NCI-H128 (cell line): ENCODE measurements at regions not wholly inside any gene's neighbourhood (a gene's known extent, or its start where the extent isn't known, plus 50 kb on each side); places are given as distances from the start of the nearest gene placed in this dataset.
"Not testable (repeated sequence)": the region's sequence is repeated elsewhere in the genome, so short reads cannot be mapped to it uniquely, and the experiment has no call there.

Experiments used
- DNase-seq: peaks from one replicate; lab custom pipeline; 2025; ENCODE audit not compliant: unreplicated experiment; lab: John Stamatoyannopoulos, UW

- no peak for DNase-seq
Observed at GRCh38 chr18:51448949-51449348, 251.5 kb upstream of the MEX3C start.

GRCh38 chr18:51453594-51453993 lies 256.1 kb upstream of the MEX3C start:
- no peak for DNase-seq

- DNase-seq: no peak
Observed at GRCh38 chr18:51458861-51459260, 261.4 kb upstream of the MEX3C start.

- no peak for DNase-seq
Observed at GRCh38 chr18:51461956-51462355, 264.5 kb upstream of the MEX3C start.

- DNase-seq: no peak
Observed at GRCh38 chr18:51463483-51464136, 266.1 kb upstream of the MEX3C start.

- DNase-seq: no peak
Observed at GRCh38 chr18:51478908-51479307, 281.4 kb upstream of the MEX3C start.

GRCh38 chr18:51479736-51480135 lies 282.3 kb upstream of the MEX3C start:
- no peak for DNase-seq

- no peak for DNase-seq
Observed at GRCh38 chr18:51480407-51481261, 283.2 kb upstream of the MEX3C start.

- no peak for DNase-seq
Observed at GRCh38 chr18:51486735-51487366, 289.4 kb upstream of the MEX3C start.

GRCh38 chr18:51490417-51490816 lies 292.9 kb upstream of the MEX3C start:
- DNase-seq: no peak

GRCh38 chr18:51490860-51491259 lies 293.4 kb upstream of the MEX3C start:
- no peak for DNase-seq

GRCh38 chr18:51491678-51492372 lies 294.3 kb upstream of the MEX3C start:
- DNase-seq: no peak

GRCh38 chr18:51498085-51498855 lies 300.8 kb upstream of the MEX3C start:
- DNase-seq: no peak

- DNase-seq: no peak
Observed at GRCh38 chr18:51503351-51503750, 305.9 kb upstream of the MEX3C start.

GRCh38 chr18:51506811-51507210 lies 309.3 kb upstream of the MEX3C start:
- no peak for DNase-seq

- DNase-seq: not testable (repeated sequence)
Observed at GRCh38 chr18:51508410-51508809, 310.9 kb upstream of the MEX3C start.

- no peak for DNase-seq
Observed at GRCh38 chr18:51510020-51510419, 312.5 kb upstream of the MEX3C start.

- no peak for DNase-seq
Observed at GRCh38 chr18:51513517-51513916, 316.0 kb upstream of the MEX3C start.

- DNase-seq: no peak
Observed at GRCh38 chr18:51514128-51514527, 316.6 kb upstream of the MEX3C start.

GRCh38 chr18:51516478-51517038 lies 319.1 kb upstream of the MEX3C start:
- DNase-seq: no peak
